ENCODE measurements at regions not wholly inside any gene's neighbourhood (a gene's known extent, or its start where the extent isn't known, plus 50 kb on each side); places are given as distances from the start of the nearest gene placed in this dataset.

GRCh38 chr2:60317844-60318243, 235.6 kb downstream of the BCL11A start:
- no peak overlapping the region for H3K4me3 ChIP-seq (ENCODE audit: low read length)
- DNase-seq (ENCODE audit: low read depth) = no peak

GRCh38 chr2:60317034-60317386, 236.4 kb downstream of the BCL11A start:
- H3K4me3 ChIP-seq (ENCODE audit: low read length) = no peak overlapping the region
- no peak for TF ChIP-seq CTCF (conservative IDR thresholded peaks at IDR 0.05; ENCODE audit: low read depth, low read length)
- no peak for DNase-seq (ENCODE audit: low read depth)

More at GRCh38 chr2:60317844-60318243, 235.6 kb downstream of the BCL11A start:
- no peak for TF ChIP-seq CTCF (conservative IDR thresholded peaks at IDR 0.05; ENCODE audit: low read depth, low read length)

GRCh38 chr2:60316381-60317033, 236.9 kb downstream of the BCL11A start:
- no peak overlapping the region for H3K4me3 ChIP-seq (ENCODE audit: low read length)
- no peak for TF ChIP-seq CTCF (conservative IDR thresholded peaks at IDR 0.05; ENCODE audit: low read depth, low read length)
- DNase-seq (ENCODE audit: low read depth) = no peak

- TF ChIP-seq CTCF (conservative IDR thresholded peaks at IDR 0.05; ENCODE audit: low read depth, low read length) = no peak
- no peak overlapping the region for H3K4me3 ChIP-seq (ENCODE audit: low read length)
- DNase-seq (ENCODE audit: low read depth) = no peak
Observed at GRCh38 chr2:60313470-60314172, 239.8 kb downstream of the BCL11A start.

- TF ChIP-seq CTCF (conservative IDR thresholded peaks at IDR 0.05; ENCODE audit: low read depth, low read length) = no peak
- DNase-seq (ENCODE audit: low read depth) = no peak
- no peak overlapping the region for H3K4me3 ChIP-seq (ENCODE audit: low read length)
Observed at GRCh38 chr2:60312618-60313017, 240.8 kb downstream of the BCL11A start.

- no peak overlapping the region for H3K4me3 ChIP-seq (ENCODE audit: low read length)
- TF ChIP-seq CTCF (conservative IDR thresholded peaks at IDR 0.05; ENCODE audit: low read depth, low read length) = no peak
- DNase-seq (ENCODE audit: low read depth) = no peak
Observed at GRCh38 chr2:60311524-60311923, 241.9 kb downstream of the BCL11A start.

All from retinal pigment epithelial cell (primary cell).